ENCODE measurements at regions not wholly inside any gene's neighbourhood (a gene's known extent, or its start where the extent isn't known, plus 50 kb on each side); places are given as distances from the start of the nearest gene placed in this dataset.

DNA sequence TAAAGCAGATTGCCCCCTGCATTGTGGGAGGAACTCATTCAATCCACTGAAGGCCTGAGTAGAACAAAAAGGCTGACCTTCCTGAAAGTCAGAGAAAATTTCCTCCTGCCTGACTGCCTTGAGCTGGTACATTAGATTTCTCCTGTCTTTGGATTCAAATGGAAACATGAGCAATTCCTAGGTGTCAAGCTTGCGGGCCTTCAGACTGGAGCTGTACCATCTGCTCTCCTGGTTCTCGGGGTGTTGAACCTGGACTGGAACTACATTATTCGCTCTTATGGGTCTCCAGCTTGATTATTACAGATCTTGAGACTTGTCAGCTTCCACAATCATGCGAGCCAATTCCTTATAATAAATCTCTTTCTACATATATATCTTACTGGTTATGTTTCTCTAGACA lies 173.6 kb upstream of the STEAP4 start:
- no peak overlapping the region for H3K4me3 Mint-ChIP-seq (ENCODE audit: low read depth, unreplicated experiment)
- intact Hi-C loops (cut with micrococcal nuclease; ENCODE audit: unreplicated experiment), result no loop called here
- H3K27ac Mint-ChIP-seq (ENCODE audit: unreplicated experiment), result no peak overlapping the region
- H3K27me3 Mint-ChIP-seq (ENCODE audit: unreplicated experiment), result no peaks in the 10 kb centered on the region
- DNase-seq, result no peak
- BruUV-seq (replicated peaks), result no TSS peak
- CTCF ChIA-PET, result interaction anchor here (0.6 kb wide), 2 partner anchors 1269 to 1332 kb away, joined by 3 read pairs; no protein-coding TSS in a partner anchor
- TF ChIP-seq, protein P1, sequence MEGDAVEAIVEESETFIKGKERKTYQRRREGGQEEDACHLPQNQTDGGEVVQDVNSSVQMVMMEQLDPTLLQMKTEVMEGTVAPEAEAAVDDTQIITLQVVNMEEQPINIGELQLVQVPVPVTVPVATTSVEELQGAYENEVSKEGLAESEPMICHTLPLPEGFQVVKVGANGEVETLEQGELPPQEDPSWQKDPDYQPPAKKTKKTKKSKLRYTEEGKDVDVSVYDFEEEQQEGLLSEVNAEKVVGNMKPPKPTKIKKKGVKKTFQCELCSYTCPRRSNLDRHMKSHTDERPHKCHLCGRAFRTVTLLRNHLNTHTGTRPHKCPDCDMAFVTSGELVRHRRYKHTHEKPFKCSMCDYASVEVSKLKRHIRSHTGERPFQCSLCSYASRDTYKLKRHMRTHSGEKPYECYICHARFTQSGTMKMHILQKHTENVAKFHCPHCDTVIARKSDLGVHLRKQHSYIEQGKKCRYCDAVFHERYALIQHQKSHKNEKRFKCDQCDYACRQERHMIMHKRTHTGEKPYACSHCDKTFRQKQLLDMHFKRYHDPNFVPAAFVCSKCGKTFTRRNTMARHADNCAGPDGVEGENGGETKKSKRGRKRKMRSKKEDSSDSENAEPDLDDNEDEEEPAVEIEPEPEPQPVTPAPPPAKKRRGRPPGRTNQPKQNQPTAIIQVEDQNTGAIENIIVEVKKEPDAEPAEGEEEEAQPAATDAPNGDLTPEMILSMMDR (IDR thresholded peaks at IDR 0.05; ENCODE audit: unreplicated experiment), result no peak
- no peaks in the 10 kb centered on the region for H3K36me3 Mint-ChIP-seq (ENCODE audit: insufficient read depth, unreplicated experiment)
- H3K4me1 Mint-ChIP-seq (ENCODE audit: low read depth, unreplicated experiment), result no peaks in the 10 kb centered on the region
- no peaks in the 10 kb centered on the region for H3K9me3 Mint-ChIP-seq (ENCODE audit: low read depth, unreplicated experiment)

- CTCF ChIA-PET, result no interaction called here
- no peak overlapping the region for H3K27ac Mint-ChIP-seq (ENCODE audit: unreplicated experiment)
Observed at GRCh38 chr7:88477976-88478375, 171.3 kb upstream of the STEAP4 start.

GRCh38 chr7:88465600-88465999 lies 158.9 kb upstream of the STEAP4 start:
- H3K36me3 Mint-ChIP-seq (ENCODE audit: insufficient read depth, unreplicated experiment), result no peaks in the 10 kb centered on the region
- H3K4me3 Mint-ChIP-seq (ENCODE audit: low read depth, unreplicated experiment), result no peak overlapping the region
- no peak overlapping the region for H3K27ac Mint-ChIP-seq (ENCODE audit: unreplicated experiment)
- BruUV-seq (replicated peaks), result no TSS peak
- TF ChIP-seq, protein P1 (IDR thresholded peaks at IDR 0.05; ENCODE audit: unreplicated experiment), result no peak
- CTCF ChIA-PET, result no interaction called here
- no peaks in the 10 kb centered on the region for H3K4me1 Mint-ChIP-seq (ENCODE audit: low read depth, unreplicated experiment)
- intact Hi-C loops (cut with micrococcal nuclease; ENCODE audit: unreplicated experiment), result no loop called here
- no peaks in the 10 kb centered on the region for H3K9me3 Mint-ChIP-seq (ENCODE audit: low read depth, unreplicated experiment)
- no peaks in the 10 kb centered on the region for H3K27me3 Mint-ChIP-seq (ENCODE audit: unreplicated experiment)
- no peak for DNase-seq

More at GRCh38 chr7:88477976-88478375, 171.3 kb upstream of the STEAP4 start:
- intact Hi-C loops (cut with micrococcal nuclease; ENCODE audit: unreplicated experiment), result no loop called here
- Mint-ChIP-seq H3K4me3 (ENCODE audit: low read depth, unreplicated experiment) (no peak overlapping the region), H3K4me1 (ENCODE audit: low read depth, unreplicated experiment) (no peaks in the 10 kb centered on the region), H3K27me3 (ENCODE audit: unreplicated experiment) (no peaks in the 10 kb centered on the region), H3K36me3 (ENCODE audit: insufficient read depth, unreplicated experiment) (no peaks in the 10 kb centered on the region), H3K9me3 (ENCODE audit: low read depth, unreplicated experiment) (no peaks in the 10 kb centered on the region)
- no peak for DNase-seq
- no TSS peak for BruUV-seq (replicated peaks)
- TF ChIP-seq, protein P1 (IDR thresholded peaks at IDR 0.05; ENCODE audit: unreplicated experiment), result no peak

- Mint-ChIP-seq H3K4me1 (ENCODE audit: low read depth, unreplicated experiment) (no peaks in the 10 kb centered on the region), H3K9me3 (ENCODE audit: low read depth, unreplicated experiment) (no peaks in the 10 kb centered on the region), H3K36me3 (ENCODE audit: insufficient read depth, unreplicated experiment) (no peaks in the 10 kb centered on the region), H3K4me3 (ENCODE audit: low read depth, unreplicated experiment) (no peak overlapping the region), H3K27me3 (ENCODE audit: unreplicated experiment) (no peaks in the 10 kb centered on the region), H3K27ac (ENCODE audit: unreplicated experiment) (no peak overlapping the region)
- intact Hi-C loops (cut with micrococcal nuclease; ENCODE audit: unreplicated experiment), result no loop called here
- BruUV-seq (replicated peaks), result no TSS peak
- CTCF ChIA-PET, result no interaction called here
- DNase-seq, result no peak
- TF ChIP-seq, protein P1 (IDR thresholded peaks at IDR 0.05; ENCODE audit: unreplicated experiment), result no peak
Observed at GRCh38 chr7:88462799-88463198, 156.1 kb upstream of the STEAP4 start.

Measured in Calu3 (cell line).